Right atrium auricular region (tissue), 2 donors: ENCODE measurements at regions not wholly inside any gene's neighbourhood (a gene's known extent, or its start where the extent isn't known, plus 50 kb on each side); places are given as distances from the start of the nearest gene placed in this dataset.

Experiments used
- DNase-seq: peaks from one replicate; pipeline ENCODE4 v3.0.0-alpha.2; 2019; ENCODE audit warnings: low spot score
- H3K27ac ChIP-seq, 2 donors: fragments of 200-600 bp; sonication (generic); 1 replicate in 1 of 2; 2 replicates in 1 of 2; pipeline ENCODE4 v1.5.1; 2016 to 2019
- H3K27me3 ChIP-seq, 2 donors: fragments of 200-600 bp; sonication (generic); one replicate each; pipeline versions ENCODE4 v1.5.1 to v1.6.0; 2017 to 2019
- H3K36me3 ChIP-seq: fragments of 200-600 bp; sonication (generic); one replicate; pipeline ENCODE4 v1.5.1; 2016
- H3K4me1 ChIP-seq, 2 donors: fragments of 200-600 bp; sonication (generic); one replicate each; pipeline versions ENCODE4 v1.5.1 to v1.6.0; 2017 to 2019
- H3K4me3 ChIP-seq, 2 donors: fragments of 200-600 bp; sonication (generic); 1 replicate in 1 of 2; 2 replicates in 1 of 2; pipeline ENCODE4 v1.5.1; 2017 to 2019; ENCODE audit warnings: mild to moderate bottlenecking in 1 of 2, moderate library complexity in 1 of 2
- H3K9me3 ChIP-seq, 2 donors: fragments of 200-600 bp; sonication (generic); one replicate each; pipeline ENCODE4 v1.5.1; 2019
- CTCF ChIP-seq, 2 donors: fragments of 200-600 bp; sonication (generic); IDR thresholded peaks; one replicate each; pipeline ENCODE4 v1.5.1; 2019; ENCODE audit warnings: antibody characterized with exemption in 2 of 2

GRCh38 chr10:78893217-78893616 lies 175.5 kb upstream of the ZMIZ1 start:
- TF ChIP-seq CTCF (IDR thresholded peaks at IDR 0.05): no peak
- peak; percentile 38 for DNase-seq

GRCh38 chr10:78894089-78894840 lies 174.5 kb upstream of the ZMIZ1 start:
- H3K4me1 ChIP-seq: no peaks in the 10 kb centered on the region
- TF ChIP-seq CTCF (IDR thresholded peaks at IDR 0.05): no peak
- DNase-seq: no peak

More at GRCh38 chr10:78893217-78893616, 175.5 kb upstream of the ZMIZ1 start:
- Histone ChIP-seq H3K9me3 (no peaks in the 10 kb centered on the region), H3K27me3 (no peaks in the 10 kb centered on the region), H3K4me3 (no peak overlapping the region), H3K27ac (no peak overlapping the region), H3K4me1 (no peaks in the 10 kb centered on the region), H3K36me3 (no peaks in the 10 kb centered on the region)

GRCh38 chr10:78894841-78895195 lies 173.9 kb upstream of the ZMIZ1 start:
- DNase-seq: no peak
- H3K9me3 ChIP-seq: no peaks in the 10 kb centered on the region

More at GRCh38 chr10:78894089-78894840, 174.5 kb upstream of the ZMIZ1 start:
- Histone ChIP-seq H3K36me3 (no peaks in the 10 kb centered on the region), H3K27ac (no peak overlapping the region), H3K27me3 (no peaks in the 10 kb centered on the region), H3K4me3 (no peak overlapping the region), H3K9me3 (no peaks in the 10 kb centered on the region)

GRCh38 chr10:78895469-78895868 lies 173.3 kb upstream of the ZMIZ1 start:
- Histone ChIP-seq H3K4me1 (peaks cover 0 to 5% of the 10 kb centered on the region in 2 donors), H3K27ac (no peak overlapping the region), H3K9me3 (no peaks in the 10 kb centered on the region), H3K4me3 (no peak overlapping the region), H3K27me3 (no peaks in the 10 kb centered on the region), H3K36me3 (no peaks in the 10 kb centered on the region)
- TF ChIP-seq CTCF (IDR thresholded peaks at IDR 0.05): no peak
- DNase-seq: no peak

More at GRCh38 chr10:78894841-78895195, 173.9 kb upstream of the ZMIZ1 start:
- Histone ChIP-seq H3K27me3 (no peaks in the 10 kb centered on the region), H3K4me3 (no peak overlapping the region), H3K36me3 (no peaks in the 10 kb centered on the region), H3K4me1 (no peaks in the 10 kb centered on the region), H3K27ac (no peak overlapping the region)
- TF ChIP-seq CTCF (IDR thresholded peaks at IDR 0.05): no peak

GRCh38 chr10:78896159-78896928 lies 172.4 kb upstream of the ZMIZ1 start:
- no peak for DNase-seq
- no peak overlapping the region for H3K4me3 ChIP-seq
- H3K9me3 ChIP-seq: no peaks in the 10 kb centered on the region
- no peak overlapping the region for H3K27ac ChIP-seq
- no peak for TF ChIP-seq CTCF (IDR thresholded peaks at IDR 0.05)
- H3K4me1 ChIP-seq: peaks cover 0 to 9% of the 10 kb centered on the region in 2 donors
- H3K36me3 ChIP-seq: no peaks in the 10 kb centered on the region
- no peaks in the 10 kb centered on the region for H3K27me3 ChIP-seq
